Heart right ventricle (tissue), 16 donors: ENCODE measurements at regions not wholly inside any gene's neighbourhood (a gene's known extent, or its start where the extent isn't known, plus 50 kb on each side); places are given as distances from the start of the nearest gene placed in this dataset.

Source experiments
- ATAC-seq, 8 donors: fragments of 200-7000 bp; cut with Tn5 transposase; one replicate each; pipeline ENCODE4 v1.9.1; 2020; ENCODE audit warnings: mild to moderate bottlenecking in 8 of 8, moderate library complexity in 8 of 8, moderate number of reproducible peaks in 1 of 8
- DNase-seq, 2 donors: peaks; one replicate each; pipeline ENCODE4 v3.0.0-alpha.2; 2020
- H3K27ac ChIP-seq, 10 donors: fragments of 200-600 bp; sonication (generic) in 2 of 10; one replicate each; pipeline versions ENCODE4 v1.5.0 to v1.8.0; 2020 to 2022; ENCODE audit warnings: mild to moderate bottlenecking in 3 of 10
- H3K27me3 ChIP-seq, 7 donors: fragments of 200-600 bp; one replicate each; pipeline ENCODE4 v1.8.0; 2021 to 2022; ENCODE audit warnings: mild to moderate bottlenecking in 2 of 7
- H3K36me3 ChIP-seq, 9 donors: fragments of 200-600 bp; sonication (generic) in 1 of 9; one replicate each; pipeline versions ENCODE4 v1.5.0 to v1.8.0; 2020 to 2022; ENCODE audit warnings: mild to moderate bottlenecking in 2 of 9
- H3K4me1 ChIP-seq, 9 donors: fragments of 200-600 bp; sonication (generic) in 1 of 9; one replicate each; pipeline versions ENCODE4 v1.5.0 to v1.8.0; 2020 to 2022; ENCODE audit warnings: mild to moderate bottlenecking in 4 of 9
- H3K4me3 ChIP-seq, 10 donors: fragments of 200-600 bp; sonication (generic) in 2 of 10; one replicate each; pipeline versions ENCODE4 v1.5.0 to v1.8.0; 2020 to 2022; ENCODE audit warnings: mild to moderate bottlenecking in 7 of 10, moderate library complexity in 2 of 10
- H3K9me3 ChIP-seq, 11 donors: fragments of 200-600 bp in 10 of 11; sonication (generic) in 2 of 11; one replicate each; pipeline versions ENCODE4 v1.5.0 to v1.8.0; 2013 to 2022; ENCODE audit warnings: mild to moderate bottlenecking in 2 of 11, control low read depth in 1 of 11, moderate library complexity in 1 of 11
- CTCF ChIP-seq, 9 donors: fragments of 200-600 bp; sonication (generic) in 2 of 9; IDR thresholded peaks; one replicate each; pipeline versions ENCODE4 v1.5.0 to v1.8.0; 2021 to 2022; ENCODE audit warnings: antibody characterized with exemption in 9 of 9, mild to moderate bottlenecking in 5 of 9, moderate library complexity in 1 of 9
- WGBS, 2 donors: extraction: QIAGEN DNeasy Blood & Tissue Kit; methylation state at CpG; one replicate each; pipeline ENCODE4 v1.1.7; 2013; ENCODE audit warnings: inconsistent platforms in 1 of 2; 5-methylcytosine and 5-hydroxymethylcytosine counted together
- intact Hi-C, 10 donors: fragments of 100-400 bp; cut with DNase I; formaldehyde crosslinking; loops; one replicate each; pipeline versions ENCODE4 v1.11.1 to v1.14.2; 2022
- donor health status: Arrhythmogenic right ventricular cardiomyopathy.
- donor health status: ischemic (EF 13 %, LVEDD 7.1; RV severe dilation, severe dysfunction).
- donor health status: healthy with polysubstance abuse.
- donor health status: DM: no; HTN: yes; CAD: no.
- donor health status: DM: no; HTN: no; CAD: no.
- donor health status: ischemic (EF 25% LVEDD 6.9; RV normal size, moderate dysfunction).
- donor health status: ischemic (EF 25% LVEDD 5.7; RV mildly dilated, moderate dysfunction).
- donor health status: healthy.
- donor health status: DM: yes; HTN: yes; CAD: no.
- donor health status: Ischemic cardiomyopathy.
- donor health status: ischemic (EF 35%, LVEDD 5.7; RV mildly dilated, moderate dysfunction).
- donor health status: nonischemic (EF 11% LVEDD 7.7; RV severe dilation, severe dysfunction).
- donor health status: DM: yes; HTN: yes; CAD: no.
- donor health status: PGD.
- donor health status: ischemic (EF 29% LVEDD 5.4; RV normal size, mild dysfunction).
- donor health status: nonischemic (EF 23%, LVEDD 6.1; RV moderate dilation, normal function).

GRCh38 chr10:101299211-101299610 lies 54.8 kb upstream of the BTRC start:
- no peak for DNase-seq
- intact Hi-C loops = loop anchor here in 6 of 10 donors (5.0 to 10.0 kb wide), 5 partner anchors 84 to 276 kb away; no protein-coding TSS in a partner anchor
- no peak overlapping the region for H3K27ac ChIP-seq

GRCh38 chr10:101301111-101301731 lies 52.7 kb upstream of the BTRC start:
- peak in 1 of 2 donors; percentile 33 for DNase-seq
- TF ChIP-seq CTCF (IDR thresholded peaks at IDR 0.05) = peak; percentile 11 to 59 (median 52)
- Histone ChIP-seq H3K4me1 (peaks cover 0 to 10% (median 0%) of the 10 kb centered on the region in 9 donors), H3K27me3 (peaks cover 0 to 43% (median 18%) of the 10 kb centered on the region in 7 donors), H3K9me3 (no peaks in the 10 kb centered on the region), H3K36me3 (no peaks in the 10 kb centered on the region), H3K27ac (no peak overlapping the region), H3K4me3 (no peak overlapping the region)
- intact Hi-C loops = loop anchor here in 7 of 10 donors (1.0 to 10.0 kb wide), 6 partner anchors 140 to 271 kb away; no protein-coding TSS in a partner anchor
- ATAC-seq = peak in 7 of 8 donors; percentile 47 to 91 (median 83)
- 25 to 33% methylated on average over 2 of the region's 2 CpGs for WGBS, 2 donors

More at GRCh38 chr10:101299211-101299610, 54.8 kb upstream of the BTRC start:
- peaks cover 0 to 10% (median 0%) of the 10 kb centered on the region in 9 donors for H3K4me1 ChIP-seq
- ATAC-seq = no peak
- H3K4me3 ChIP-seq = no peak overlapping the region
- 88 to 93% methylated on average over 6 of the region's 6 CpGs for WGBS, 2 donors
- H3K27me3 ChIP-seq = peaks cover 0 to 47% (median 23%) of the 10 kb centered on the region in 7 donors
- H3K9me3 ChIP-seq = no peaks in the 10 kb centered on the region
- H3K36me3 ChIP-seq = no peaks in the 10 kb centered on the region
- TF ChIP-seq CTCF (IDR thresholded peaks at IDR 0.05) = no peak

GRCh38 chr10:101303087-101303703 lies 50.8 kb upstream of the BTRC start:
- DNase-seq (no peak), ATAC-seq (no peak)
- TF ChIP-seq CTCF (IDR thresholded peaks at IDR 0.05) = no peak
- H3K4me1 ChIP-seq = peaks cover 0 to 4% (median 0%) of the 10 kb centered on the region in 9 donors
- no peak overlapping the region for H3K4me3 ChIP-seq
- intact Hi-C loops = loop anchor here in 6 of 10 donors (5.0 to 10.0 kb wide), 4 partner anchors 139 to 269 kb away; no protein-coding TSS in a partner anchor
- 59 to 65% methylated on average over 4 of the region's 4 CpGs for WGBS, 2 donors
- no peak overlapping the region for H3K27ac ChIP-seq
- H3K9me3 ChIP-seq = no peaks in the 10 kb centered on the region
- H3K27me3 ChIP-seq = peaks cover 0 to 42% (median 22%) of the 10 kb centered on the region in 7 donors
- no peaks in the 10 kb centered on the region for H3K36me3 ChIP-seq
